Chondrocyte (in vitro differentiated cells): ENCODE measurements at regions not wholly inside any gene's neighbourhood (a gene's known extent, or its start where the extent isn't known, plus 50 kb on each side); places are given as distances from the start of the nearest gene placed in this dataset.
"Not testable (repeated sequence)": the region's sequence is repeated elsewhere in the genome, so short reads cannot be mapped to it uniquely, and the experiment has no call there.

Experiments
- DNase-seq: peaks from one replicate; pipeline ENCODE4 v3.0.0; 2021; ENCODE audit warnings: mixed read lengths, low spot score
- H3K27ac Mint-ChIP-seq: one replicate; pipeline ENCODE4 v1.8.0; 2021; ENCODE audit warnings: mild to moderate bottlenecking, moderate library complexity, mixed read lengths; ENCODE audit not compliant: unreplicated experiment
- H3K27me3 Mint-ChIP-seq: 2 replicates; pipeline ENCODE4 v1.8.0; 2021; ENCODE audit warnings: low read depth, mixed read lengths
- H3K36me3 Mint-ChIP-seq: 2 replicates; pipeline ENCODE4 v1.8.0; 2021; ENCODE audit warnings: low read depth, mixed read lengths
- H3K4me1 Mint-ChIP-seq: 2 replicates; pipeline ENCODE4 v1.8.0; 2021; ENCODE audit warnings: low read depth, mild to moderate bottlenecking, mixed read lengths
- H3K4me3 Mint-ChIP-seq: one replicate; pipeline ENCODE4 v1.8.0; 2021; ENCODE audit warnings: mild to moderate bottlenecking, moderate library complexity, mixed read lengths; ENCODE audit not compliant: unreplicated experiment
- H3K9me3 Mint-ChIP-seq: 2 replicates; pipeline ENCODE4 v1.8.0; 2021; ENCODE audit warnings: low read depth, mixed read lengths

- H3K36me3 Mint-ChIP-seq, DNase-seq, H3K27me3 Mint-ChIP-seq, H3K27ac Mint-ChIP-seq, H3K9me3 Mint-ChIP-seq, H3K4me3 Mint-ChIP-seq: not testable (repeated sequence)
- H3K4me1 Mint-ChIP-seq: peaks cover 15% of the 10 kb centered on the region
Measured at GRCh38 chr1:149635290-149635899, 51.7 kb downstream of the PPIAL4C start.

GRCh38 chr1:149636286-149637122, 52.9 kb downstream of the PPIAL4C start:
- not testable (repeated sequence) for H3K27me3 Mint-ChIP-seq, H3K9me3 Mint-ChIP-seq
- H3K4me1 Mint-ChIP-seq: peaks cover 15% of the 10 kb centered on the region

DNA sequence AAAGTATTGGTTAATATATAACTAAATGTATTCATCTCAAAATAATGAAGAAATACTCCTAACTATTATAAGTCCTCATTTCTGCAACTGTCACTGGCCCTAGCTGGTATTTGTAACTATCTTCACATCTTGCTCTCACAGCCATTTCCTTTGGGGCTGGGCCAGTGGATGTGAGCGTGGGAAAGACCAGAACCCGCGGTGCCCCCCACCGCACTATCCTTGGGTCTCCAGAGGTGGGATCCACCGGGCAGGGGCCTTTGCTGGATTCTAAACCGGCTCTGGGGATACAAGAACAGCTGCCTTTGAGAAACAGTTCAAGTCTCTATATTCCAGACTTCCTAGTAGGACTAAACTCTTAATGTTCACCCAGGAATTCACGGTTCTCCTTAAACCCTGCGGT, 54.8 kb downstream of the PPIAL4C start:
- not testable (repeated sequence) for H3K27me3 Mint-ChIP-seq, H3K4me3 Mint-ChIP-seq, H3K36me3 Mint-ChIP-seq, DNase-seq, H3K9me3 Mint-ChIP-seq
- peaks cover 15% of the 10 kb centered on the region for H3K4me1 Mint-ChIP-seq
- H3K27ac Mint-ChIP-seq: peak overlapping the region; percentile 36

More at GRCh38 chr1:149636286-149637122, 52.9 kb downstream of the PPIAL4C start:
- not testable (repeated sequence) for H3K36me3 Mint-ChIP-seq
- peak; percentile 96 for DNase-seq
- Mint-ChIP-seq H3K27ac (peak overlapping the region; percentile 100), H3K4me3 (peak overlapping the region; percentile 93)

DNA sequence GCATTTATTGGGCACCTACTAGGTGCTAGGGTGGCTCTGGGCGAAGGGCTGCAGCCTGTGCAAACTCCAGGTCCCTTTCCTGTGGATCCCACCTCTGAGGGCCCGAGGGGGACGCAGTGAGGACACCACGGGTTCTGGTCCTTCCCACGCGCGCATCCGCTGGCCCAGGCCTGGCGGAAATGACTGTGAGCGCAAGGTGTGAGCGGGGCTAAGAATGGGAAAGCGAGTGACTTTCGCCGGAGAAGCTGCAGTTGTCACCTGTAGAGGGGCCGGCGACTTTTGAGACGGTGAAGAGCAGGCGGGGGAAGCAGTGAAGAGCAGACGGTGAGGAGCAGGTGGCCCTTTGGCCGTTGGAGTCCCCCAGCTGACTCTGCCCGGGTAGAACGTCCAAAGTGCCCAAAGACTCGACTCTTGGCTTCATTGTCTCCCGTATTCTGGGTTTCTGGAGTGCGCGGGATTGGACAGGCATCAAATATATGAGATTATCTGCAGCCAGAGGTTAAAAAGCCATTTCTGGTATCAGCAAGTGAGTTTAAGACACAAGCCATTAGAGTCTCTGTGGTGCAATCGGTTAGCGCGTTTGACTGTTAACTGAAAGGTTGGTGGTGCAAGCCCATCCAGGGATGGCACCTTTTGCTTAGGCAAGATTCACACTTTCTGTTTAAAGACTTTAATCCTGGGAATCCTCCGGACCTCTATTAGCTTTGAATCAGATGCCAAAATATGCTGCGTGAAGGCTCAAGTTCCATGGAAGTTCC, 55.4 kb downstream of the PPIAL4C start:
- H3K4me1 Mint-ChIP-seq: peaks cover 15% of the 10 kb centered on the region
- H3K4me3 Mint-ChIP-seq, H3K36me3 Mint-ChIP-seq, H3K27me3 Mint-ChIP-seq, DNase-seq, H3K27ac Mint-ChIP-seq, H3K9me3 Mint-ChIP-seq: not testable (repeated sequence)

DNA sequence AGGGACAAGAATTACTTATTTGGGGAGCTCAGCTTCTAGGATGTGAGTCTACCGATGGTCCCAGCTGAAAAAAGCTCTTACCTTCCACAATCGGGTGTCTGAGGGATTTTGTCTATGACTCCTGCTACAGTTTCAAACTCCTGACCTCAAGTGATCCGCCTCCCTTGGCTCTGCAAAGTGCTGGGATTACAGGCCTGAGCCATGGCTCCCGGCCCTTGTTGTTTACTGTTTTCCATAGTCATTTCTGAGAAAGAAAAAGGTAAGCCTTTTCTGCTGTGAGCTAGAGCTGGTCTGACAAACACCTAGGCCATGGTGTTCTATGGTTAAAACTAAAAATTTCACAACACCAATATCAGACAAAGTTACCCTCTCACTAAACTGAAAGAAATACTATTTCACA, 57.5 kb downstream of the PPIAL4C start:
- not testable (repeated sequence) for H3K9me3 Mint-ChIP-seq, H3K27ac Mint-ChIP-seq, H3K27me3 Mint-ChIP-seq, DNase-seq, H3K36me3 Mint-ChIP-seq, H3K4me3 Mint-ChIP-seq
- peaks cover 13% of the 10 kb centered on the region for H3K4me1 Mint-ChIP-seq

DNA sequence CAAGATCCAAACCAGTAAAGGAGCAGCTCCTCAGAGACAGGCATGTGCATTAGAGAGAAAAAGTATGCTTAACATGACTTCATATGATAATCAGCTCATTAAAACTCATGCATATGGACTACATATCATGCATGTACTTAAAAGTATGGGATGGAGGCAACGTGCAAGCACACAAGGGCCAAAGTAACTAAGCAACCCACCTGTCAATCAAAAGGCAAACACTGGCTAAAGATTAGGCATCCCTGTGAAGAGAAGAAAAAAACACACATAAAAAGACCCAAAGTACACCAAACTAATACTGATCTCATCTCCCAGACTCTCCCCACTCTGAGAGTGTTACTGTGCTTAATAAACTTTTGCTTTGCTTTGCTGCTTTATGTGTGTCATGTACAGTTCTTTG, 61.2 kb downstream of the PPIAL4C start:
- DNase-seq, H3K36me3 Mint-ChIP-seq, H3K4me1 Mint-ChIP-seq, H3K27me3 Mint-ChIP-seq, H3K9me3 Mint-ChIP-seq, H3K4me3 Mint-ChIP-seq, H3K27ac Mint-ChIP-seq: not testable (repeated sequence)

GRCh38 chr1:149646360-149647017, 62.8 kb downstream of the PPIAL4C start:
- Mint-ChIP-seq H3K4me3 (peak overlapping the region; percentile 68), H3K27ac (peak overlapping the region; percentile 36)
- not testable (repeated sequence) for DNase-seq, H3K4me1 Mint-ChIP-seq, H3K36me3 Mint-ChIP-seq, H3K9me3 Mint-ChIP-seq, H3K27me3 Mint-ChIP-seq

DNA sequence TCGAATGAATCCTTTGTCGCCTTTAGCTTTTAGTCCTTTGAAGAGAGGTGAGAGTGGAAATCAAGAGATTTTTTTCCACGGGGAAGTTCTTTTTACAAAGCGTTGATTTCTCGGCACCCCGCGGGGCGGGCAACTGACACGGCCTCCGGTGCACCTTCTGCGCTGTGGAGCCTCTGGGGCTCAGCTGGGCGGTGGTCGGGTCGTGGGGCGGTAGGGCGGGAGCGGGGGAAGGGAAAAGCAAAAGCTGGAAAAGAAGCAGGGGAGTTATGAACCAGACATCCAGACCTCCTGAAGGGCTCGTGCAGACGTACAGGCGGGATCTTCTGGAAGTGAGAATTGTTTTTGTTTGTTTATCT, 63.3 kb downstream of the PPIAL4C start:
- not testable (repeated sequence) for H3K9me3 Mint-ChIP-seq, H3K27me3 Mint-ChIP-seq, H3K4me1 Mint-ChIP-seq, H3K36me3 Mint-ChIP-seq, H3K27ac Mint-ChIP-seq, DNase-seq
- H3K4me3 Mint-ChIP-seq: peak overlapping the region; percentile 51

- not testable (repeated sequence) for H3K36me3 Mint-ChIP-seq, H3K4me3 Mint-ChIP-seq, H3K27me3 Mint-ChIP-seq, DNase-seq, H3K27ac Mint-ChIP-seq, H3K4me1 Mint-ChIP-seq, H3K9me3 Mint-ChIP-seq
Measured at GRCh38 chr1:149657750-149658149, 74.1 kb downstream of the PPIAL4C start.

- not testable (repeated sequence) for H3K9me3 Mint-ChIP-seq, H3K4me3 Mint-ChIP-seq
Measured at GRCh38 chr1:149658175-149658574, 74.5 kb downstream of the PPIAL4C start.

GRCh38 chr1:149664624-149665023, 81.0 kb downstream of the PPIAL4C start:
- not testable (repeated sequence) for H3K36me3 Mint-ChIP-seq, H3K27ac Mint-ChIP-seq, H3K9me3 Mint-ChIP-seq, H3K27me3 Mint-ChIP-seq, DNase-seq, H3K4me1 Mint-ChIP-seq, H3K4me3 Mint-ChIP-seq

More at GRCh38 chr1:149658175-149658574, 74.5 kb downstream of the PPIAL4C start:
- not testable (repeated sequence) for H3K4me1 Mint-ChIP-seq, DNase-seq, H3K36me3 Mint-ChIP-seq, H3K27ac Mint-ChIP-seq, H3K27me3 Mint-ChIP-seq

DNA sequence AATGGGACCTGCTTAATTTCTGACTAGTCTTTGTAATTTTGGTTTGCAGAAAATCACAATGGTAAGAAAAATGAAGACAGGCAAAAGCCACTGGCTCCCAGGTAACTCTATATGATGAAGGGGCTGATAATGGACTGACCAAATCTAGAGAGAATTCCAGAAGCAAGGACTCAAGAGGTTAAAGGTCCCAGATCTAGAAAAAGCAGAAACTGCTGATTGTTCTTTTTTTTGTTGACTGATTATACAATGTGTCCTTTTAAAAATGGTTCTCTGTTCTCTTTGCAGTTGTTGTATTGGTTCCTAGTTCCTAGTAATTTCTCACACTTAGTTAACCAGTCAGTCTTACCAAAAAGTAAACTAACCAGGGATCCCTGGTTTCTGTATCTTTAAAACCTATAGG, 81.4 kb downstream of the PPIAL4C start:
- H3K27ac Mint-ChIP-seq, H3K4me3 Mint-ChIP-seq, H3K36me3 Mint-ChIP-seq, H3K27me3 Mint-ChIP-seq, H3K4me1 Mint-ChIP-seq, H3K9me3 Mint-ChIP-seq, DNase-seq: not testable (repeated sequence)
